WTC11 (cell line): ENCODE measurements at regions not wholly inside any gene's neighbourhood (a gene's known extent, or its start where the extent isn't known, plus 50 kb on each side); places are given as distances from the start of the nearest gene placed in this dataset.
A peak's percentile ranks its signal among the peaks of the same experiment; 100 is the strongest.

Experiments
- ATAC-seq: fragments of 200-7000 bp; cut with Tn5 transposase; 2 replicates; pipeline ENCODE4 v1.10.0; 2021; ENCODE audit warnings: mild to moderate bottlenecking, moderate library complexity
- CTCF ChIA-PET: fragments of 300-600 bp; sonication (Branson Sonifier 250); formaldehyde crosslinking; loops from one replicate; lab custom pipeline; 2021; ENCODE audit warnings: antibody characterized with exemption; lab: Charles Lee
- POLR2A ChIA-PET: fragments of 350-600 bp; sonication (Branson Sonifier 250); formaldehyde crosslinking; loops from one replicate; lab custom pipeline; 2021; ENCODE audit warnings: antibody characterized with exemption; lab: Charles Lee
- DNase-seq: peaks from one replicate; pipeline ENCODE4 v3.0.0; 2021; ENCODE audit warnings: low spot score
- H3K27ac Mint-ChIP-seq: 2 replicates; pipeline ENCODE4 v1.8.0; 2021; ENCODE audit warnings: mixed read lengths
- H3K27me3 Mint-ChIP-seq: 2 replicates; pipeline ENCODE4 v1.8.0; 2021; ENCODE audit warnings: low read depth, mild to moderate bottlenecking, moderate library complexity, mixed read lengths
- H3K36me3 Mint-ChIP-seq: 2 replicates; pipeline ENCODE4 v1.8.0; 2021; ENCODE audit warnings: mixed read lengths
- H3K4me1 Mint-ChIP-seq: 2 replicates; pipeline ENCODE4 v1.8.0; 2022; ENCODE audit warnings: mixed read lengths
- H3K4me3 Mint-ChIP-seq: 2 replicates; pipeline ENCODE4 v1.8.0; 2021; ENCODE audit warnings: mild to moderate bottlenecking, moderate library complexity, mixed read lengths
- H3K9me3 Mint-ChIP-seq: 2 replicates; pipeline ENCODE4 v1.8.0; 2021; ENCODE audit warnings: mixed read lengths
- ARID4B ChIP-seq: sonication (generic); formaldehyde crosslinking; IDR thresholded peaks from 2 replicates; pipeline ENCODE4 v1.8.0; 2023; ENCODE audit warnings: missing genetic modification reagents, mild to moderate bottlenecking, borderline replicate concordance
- ATF2 ChIP-seq: sonication (generic); formaldehyde crosslinking; IDR thresholded peaks from 2 replicates; pipeline ENCODE4 v1.8.1; 2022; ENCODE audit warnings: low read depth, missing genetic modification reagents, borderline replicate concordance
- ATF3 ChIP-seq: sonication (generic); formaldehyde crosslinking; conservative IDR thresholded peaks from 2 replicates; pipeline ENCODE4 v1.8.1; 2022; ENCODE audit warnings: mild to moderate bottlenecking, missing genetic modification reagents
- E2F5 ChIP-seq: sonication (generic); formaldehyde crosslinking; IDR thresholded peaks from 2 replicates; pipeline ENCODE4 v1.8.1; 2022; ENCODE audit warnings: mild to moderate bottlenecking, moderate library complexity, missing genetic modification reagents
- GTF2I ChIP-seq: fragments of 250-450 bp; sonication (Bioruptor Pico); conservative IDR thresholded peaks from 2 replicates; pipeline ENCODE4 v1.4.0; 2021; ENCODE audit warnings: mild to moderate bottlenecking
- KAT7 ChIP-seq: sonication (generic); formaldehyde crosslinking; IDR thresholded peaks from 2 replicates; pipeline ENCODE4 v1.8.1; 2023; ENCODE audit warnings: missing genetic modification reagents, mild to moderate bottlenecking, borderline replicate concordance
- MAX ChIP-seq: sonication (generic); formaldehyde crosslinking; IDR thresholded peaks from 2 replicates; pipeline ENCODE4 v1.8.0; 2022; ENCODE audit warnings: mild to moderate bottlenecking, missing genetic modification reagents
- OVOL2 ChIP-seq: fragments of 250-450 bp; sonication (Bioruptor Pico); IDR thresholded peaks from 2 replicates; pipeline ENCODE4 v1.9.0; 2021; ENCODE audit warnings: mild to moderate bottlenecking, borderline replicate concordance
- TCF7 ChIP-seq: sonication (generic); formaldehyde crosslinking; IDR thresholded peaks from 2 replicates; pipeline ENCODE4 v1.8.0; 2022; ENCODE audit warnings: mild to moderate bottlenecking, low read depth, missing genetic modification reagents, moderate library complexity
- ZNF219 ChIP-seq: sonication (generic); formaldehyde crosslinking; IDR thresholded peaks from 2 replicates; pipeline ENCODE4 v1.8.0; 2023; ENCODE audit warnings: missing genetic modification reagents, mild to moderate bottlenecking, borderline replicate concordance
- ZNF317 ChIP-seq: sonication (generic); formaldehyde crosslinking; IDR thresholded peaks from 2 replicates; pipeline ENCODE4 v1.8.1; 2023; ENCODE audit warnings: low read depth, mild to moderate bottlenecking, moderate library complexity, missing genetic modification reagents, borderline replicate concordance
- ZNF416 ChIP-seq: fragments of 250-450 bp; sonication (Bioruptor Pico); IDR thresholded peaks from 2 replicates; pipeline ENCODE4 v1.9.0; 2021; ENCODE audit warnings: mild to moderate bottlenecking, inconsistent platforms

GRCh38 chr9:82184524-82184923 is 196.0 kb downstream of the SPATA31D1 start:
- Mint-ChIP-seq H3K9me3 (no peaks in the 10 kb centered on the region), H3K4me1 (peaks cover 23% of the 10 kb centered on the region), H3K4me3 (no peak overlapping the region), H3K27me3 (no peaks in the 10 kb centered on the region; the same call in 1 of the 2 replicates), H3K27ac (no peak overlapping the region), H3K36me3 (no peaks in the 10 kb centered on the region)
- no peak for TF ChIP-seq ATF2 (CRISPR knock-in tag)
- TF ChIP-seq ZNF219 (CRISPR knock-in tag), result no peak
- no peak for TF ChIP-seq GTF2I (CRISPR knock-in tag)
- ChIA-PET POLR2A (no interaction called here), CTCF (no interaction called here)
- no peak for ATAC-seq
- DNase-seq, result no peak

GRCh38 chr9:82188817-82189216 is 200.2 kb downstream of the SPATA31D1 start:
- ChIA-PET CTCF (interaction anchor here (0.9 to 2.0 kb wide), 3 partner anchors 114 to 418 kb away, joined by 3 to 10 read pairs (median 5); no protein-coding TSS in a partner anchor), POLR2A (no interaction called here)
- Mint-ChIP-seq H3K27me3 (no peaks in the 10 kb centered on the region), H3K4me3 (no peak overlapping the region), H3K36me3 (peaks cover 6% of the 10 kb centered on the region), H3K4me1 (peaks cover 8% of the 10 kb centered on the region), H3K9me3 (peaks cover 14% of the 10 kb centered on the region)
- ATAC-seq, result peak; percentile 82
- TF ChIP-seq ATF3, result no peak
- TF ChIP-seq, all 79 proteins: peak for 0
- DNase-seq, result no peak
- no peak overlapping the region for H3K27ac Mint-ChIP-seq

GRCh38 chr9:82191082-82191770 is 202.7 kb downstream of the SPATA31D1 start:
- DNase-seq, result no peak
- ATAC-seq, result no peak
- POLR2A ChIA-PET, result no interaction called here
- no peak for TF ChIP-seq TCF7
- no peak for TF ChIP-seq MAX (CRISPR knock-in tag)
- TF ChIP-seq ZNF416 (CRISPR knock-in tag), result no peak
- no peak for TF ChIP-seq E2F5 (CRISPR knock-in tag)
- TF ChIP-seq GTF2I (CRISPR knock-in tag), result no peak
- no peak for TF ChIP-seq ARID4B (CRISPR knock-in tag)
- no peak for TF ChIP-seq ZNF317 (CRISPR knock-in tag)
- TF ChIP-seq KAT7, result no peak
- TF ChIP-seq OVOL2 (CRISPR knock-in tag), result no peak
- TF ChIP-seq ATF3, result no peak
- peaks cover 27% of the 10 kb centered on the region for H3K9me3 Mint-ChIP-seq
- H3K27ac Mint-ChIP-seq, result no peak overlapping the region
- peaks cover 17% of the 10 kb centered on the region for H3K36me3 Mint-ChIP-seq
- no peaks in the 10 kb centered on the region; the same call in 1 of the 2 replicates for H3K27me3 Mint-ChIP-seq
- no peak overlapping the region for H3K4me3 Mint-ChIP-seq
- CTCF ChIA-PET, result no interaction called here
- H3K4me1 Mint-ChIP-seq, result peaks cover under 1% of the 10 kb centered on the region
